Ovary (tissue), 7 donors: ENCODE measurements at regions not wholly inside any gene's neighbourhood (a gene's known extent, or its start where the extent isn't known, plus 50 kb on each side); places are given as distances from the start of the nearest gene placed in this dataset.
"Not testable (repeated sequence)": the region's sequence is repeated elsewhere in the genome, so short reads cannot be mapped to it uniquely, and the experiment has no call there.

Experiments
- DNase-seq, 5 donors: peaks; one replicate each; pipeline ENCODE4 v3.0.0-alpha.2; 2019 to 2020
- H3K27ac ChIP-seq, 2 donors: fragments of 200-600 bp; one replicate each; pipeline versions ENCODE4 v1.5.1 to v1.8.0; 2019 to 2022
- H3K27me3 ChIP-seq: fragments of 200-600 bp; one replicate; pipeline ENCODE4 v1.8.0; 2022
- H3K36me3 ChIP-seq: fragments of 200-600 bp; sonication (generic); one replicate; pipeline ENCODE4 v1.5.1; 2019
- H3K4me1 ChIP-seq: one replicate; pipeline ENCODE4 v1.8.1; 2013; ENCODE audit warnings: mild to moderate bottlenecking, moderate library complexity; ENCODE audit not compliant: insufficient read depth
- H3K4me3 ChIP-seq: fragments of 200-600 bp; sonication (generic); one replicate; pipeline ENCODE4 v1.5.1; 2017
- H3K9me3 ChIP-seq, 2 donors: fragments of 200-600 bp in 1 of 2; sonication (generic) in 1 of 2; one replicate each; pipeline versions ENCODE4 v1.5.1 to v1.8.1; 2013 to 2019; ENCODE audit warnings: mild to moderate bottlenecking in 1 of 2, moderate library complexity in 1 of 2
- EP300 ChIP-seq: sonication (generic); formaldehyde crosslinking; IDR thresholded peaks from one replicate; pipeline ENCODE4 v1.6.1; 2017; ENCODE audit warnings: antibody characterized with exemption
- POLR2A ChIP-seq: fragments of 450-650 bp; IDR thresholded peaks from one replicate; pipeline ENCODE4 v1.6.1; 2017; ENCODE audit warnings: antibody characterized with exemption, mild to moderate bottlenecking, moderate library complexity
- WGBS, 3 donors: extraction: QIAGEN DNeasy Blood & Tissue Kit in 1 of 3; methylation state at CpG; one replicate each; pipeline versions ENCODE4 v1.1.5 to v1.1.7; 2013 to 2017; 5-methylcytosine and 5-hydroxymethylcytosine counted together
- intact Hi-C, 4 donors: fragments of 100-400 bp; cut with DNase I; formaldehyde crosslinking; loops; one replicate each; pipeline versions ENCODE4 v1.11.0 to v1.15.1; 2022 to 2023
- TF ChIP-seq, protein P1 (sequence below), 3 donors: fragments of 450-650 bp in 2 of 3; fragments of 200-600 bp in 1 of 3; IDR thresholded peaks; one replicate each; pipeline versions ENCODE4 v1.5.1 to v1.8.0; 2016 to 2022; ENCODE audit warnings: antibody characterized with exemption in 3 of 3, mild to moderate bottlenecking in 1 of 3
- donor health status: DM: no; HTN: no; CAD: no; lungs with moderate emphysema.
- donor health status: DM: no; HTN: no; CAD: no.
- donor health status: Bipolar disorder and iron deficiency.
- donor health status: DM: no; HTN: no; CAD: no.
- donor health status: DM: yes; HTN: yes; CAD: no.

DNA sequence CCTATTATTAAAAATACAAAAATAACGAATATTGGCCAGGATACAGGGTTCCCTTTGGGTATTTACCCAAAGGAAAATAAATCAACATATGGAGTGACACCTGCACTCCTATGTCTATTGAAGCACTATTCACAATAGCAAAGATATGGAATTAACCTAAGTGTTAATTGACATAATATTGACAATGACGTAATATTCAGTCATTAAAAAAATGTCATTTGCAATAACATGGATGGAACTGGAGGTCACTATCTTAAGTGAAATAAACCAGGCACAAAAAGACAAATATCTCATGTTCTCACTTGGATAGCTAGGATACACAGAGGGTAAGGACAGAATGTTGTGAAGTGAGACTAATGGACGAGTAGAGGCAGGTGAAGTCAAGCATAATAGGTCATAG, 326.3 kb upstream of the PTGER4 start:
- Histone ChIP-seq H3K4me3 (no peak overlapping the region), H3K9me3 (no peaks in the 10 kb centered on the region), H3K27ac (no peak overlapping the region), H3K4me1 (no peaks in the 10 kb centered on the region), H3K36me3 (no peaks in the 10 kb centered on the region), H3K27me3 (no peaks in the 10 kb centered on the region)
- WGBS, 3 donors, result 68 to 76% (median 72%) methylated on average over 3 of the region's 3 CpGs
- no peak for DNase-seq
- intact Hi-C loops, result loop anchor here in 1 of 4 donors (10.0 kb wide), 1 partner anchor 1121 kb away; no protein-coding TSS in a partner anchor
- TF ChIP-seq, protein P1, sequence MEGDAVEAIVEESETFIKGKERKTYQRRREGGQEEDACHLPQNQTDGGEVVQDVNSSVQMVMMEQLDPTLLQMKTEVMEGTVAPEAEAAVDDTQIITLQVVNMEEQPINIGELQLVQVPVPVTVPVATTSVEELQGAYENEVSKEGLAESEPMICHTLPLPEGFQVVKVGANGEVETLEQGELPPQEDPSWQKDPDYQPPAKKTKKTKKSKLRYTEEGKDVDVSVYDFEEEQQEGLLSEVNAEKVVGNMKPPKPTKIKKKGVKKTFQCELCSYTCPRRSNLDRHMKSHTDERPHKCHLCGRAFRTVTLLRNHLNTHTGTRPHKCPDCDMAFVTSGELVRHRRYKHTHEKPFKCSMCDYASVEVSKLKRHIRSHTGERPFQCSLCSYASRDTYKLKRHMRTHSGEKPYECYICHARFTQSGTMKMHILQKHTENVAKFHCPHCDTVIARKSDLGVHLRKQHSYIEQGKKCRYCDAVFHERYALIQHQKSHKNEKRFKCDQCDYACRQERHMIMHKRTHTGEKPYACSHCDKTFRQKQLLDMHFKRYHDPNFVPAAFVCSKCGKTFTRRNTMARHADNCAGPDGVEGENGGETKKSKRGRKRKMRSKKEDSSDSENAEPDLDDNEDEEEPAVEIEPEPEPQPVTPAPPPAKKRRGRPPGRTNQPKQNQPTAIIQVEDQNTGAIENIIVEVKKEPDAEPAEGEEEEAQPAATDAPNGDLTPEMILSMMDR (IDR thresholded peaks at IDR 0.05), result no peak
- TF ChIP-seq POLR2A (no peak), EP300 (no peak)

DNA sequence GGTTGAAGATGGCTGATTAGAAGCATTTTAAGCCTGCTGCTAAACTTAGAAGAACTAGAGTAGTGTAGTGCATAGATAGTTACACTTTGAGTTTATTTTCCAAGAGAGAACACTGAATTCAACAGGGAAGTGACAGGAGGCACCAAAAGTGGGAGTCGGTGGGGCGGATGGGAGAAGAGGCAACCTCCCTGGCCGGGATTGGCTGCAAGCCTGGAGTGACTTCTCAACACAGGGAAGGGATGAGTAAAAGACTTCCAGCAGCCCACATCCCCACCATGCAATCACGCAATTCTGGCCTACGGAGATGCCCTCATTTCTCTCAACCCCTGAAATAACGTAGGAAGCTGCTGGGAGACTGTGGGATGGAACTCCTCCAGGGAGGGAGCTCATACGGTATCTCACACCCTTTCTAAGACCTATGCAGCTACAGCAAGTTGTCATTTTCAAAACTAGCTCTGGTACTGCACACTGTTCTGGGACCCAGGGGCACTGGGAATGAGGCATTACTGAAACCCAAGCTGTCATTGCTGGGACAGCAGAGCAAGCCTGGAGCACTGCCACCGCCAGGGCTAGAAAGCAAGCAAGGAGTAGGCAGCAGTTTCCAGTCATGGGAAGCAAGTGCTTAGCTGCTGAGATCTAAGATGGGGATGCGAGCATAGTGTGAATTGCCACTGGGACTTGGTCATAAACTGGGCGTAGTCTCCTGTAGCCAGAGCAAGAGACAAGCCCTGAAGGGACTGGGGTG, 331.6 kb upstream of the PTGER4 start:
- no peaks in the 10 kb centered on the region for H3K9me3 ChIP-seq
- 83 to 87% (median 85%) methylated on average over 10 of the region's 10 CpGs for WGBS, 3 donors
- TF ChIP-seq, protein P1 (IDR thresholded peaks at IDR 0.05), result no peak
- TF ChIP-seq POLR2A, result no peak
- no peak for TF ChIP-seq EP300
- H3K27me3 ChIP-seq, result no peaks in the 10 kb centered on the region
- no peak overlapping the region for H3K27ac ChIP-seq
- H3K4me1 ChIP-seq, result no peaks in the 10 kb centered on the region
- intact Hi-C loops, result no loop called here
- H3K36me3 ChIP-seq, result no peaks in the 10 kb centered on the region
- DNase-seq, result no peak
- no peak overlapping the region for H3K4me3 ChIP-seq

DNA sequence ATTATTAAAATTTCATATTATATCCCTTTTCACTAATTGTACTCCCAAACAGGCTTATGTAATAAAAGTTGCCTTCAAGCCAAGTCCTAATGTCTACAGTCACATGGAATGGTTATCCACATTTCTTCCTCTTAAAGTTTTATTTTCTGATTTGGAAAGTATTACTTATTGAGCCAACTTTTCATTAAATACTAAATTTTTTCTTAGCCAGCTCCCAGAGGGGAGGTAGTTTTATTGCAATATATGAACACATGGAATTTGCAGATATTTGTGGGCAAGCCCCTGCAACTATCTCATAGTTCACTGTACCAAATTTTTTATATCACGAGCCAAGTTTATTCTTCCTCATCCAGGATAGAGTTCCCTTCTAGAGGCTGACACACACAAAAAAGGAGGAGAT, 332.8 kb upstream of the PTGER4 start:
- DNase-seq, result no peak
- no peaks in the 10 kb centered on the region for H3K36me3 ChIP-seq
- 38 to 59% (median 50%) methylated on average over 1 of the region's 1 CpG for WGBS, 3 donors
- TF ChIP-seq, protein P1 (IDR thresholded peaks at IDR 0.05), result no peak
- no peak for TF ChIP-seq EP300
- no peak for TF ChIP-seq POLR2A
- no peak overlapping the region for H3K4me3 ChIP-seq
- H3K4me1 ChIP-seq, result no peaks in the 10 kb centered on the region
- intact Hi-C loops, result no loop called here
- no peak overlapping the region for H3K27ac ChIP-seq
- no peaks in the 10 kb centered on the region for H3K27me3 ChIP-seq
- no peaks in the 10 kb centered on the region for H3K9me3 ChIP-seq

DNA sequence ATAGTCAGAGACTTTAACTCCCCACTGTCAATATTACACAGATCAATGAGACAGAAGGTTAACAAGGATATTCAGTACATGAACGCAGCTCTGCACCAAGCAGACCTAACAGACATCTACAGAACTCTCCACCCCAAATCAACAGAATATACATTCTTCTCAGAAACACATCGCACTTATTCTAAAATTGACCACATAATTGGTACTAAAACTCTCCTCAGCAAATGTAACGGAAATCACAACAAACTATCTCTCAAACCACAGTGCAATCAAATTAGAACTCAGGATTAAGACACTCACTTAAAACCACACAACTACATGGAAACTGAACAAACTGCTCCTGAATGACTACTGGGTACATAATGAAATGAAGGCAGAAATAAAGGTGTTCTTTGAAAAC, 341.3 kb upstream of the PTGER4 start:
- H3K9me3 ChIP-seq, H3K27ac ChIP-seq, H3K36me3 ChIP-seq, DNase-seq, H3K27me3 ChIP-seq, intact Hi-C loops, H3K4me1 ChIP-seq, H3K4me3 ChIP-seq: not testable (repeated sequence)
- 84 to 93% (median 88%) methylated on average over 3 of the region's 3 CpGs for WGBS, 3 donors

DNA sequence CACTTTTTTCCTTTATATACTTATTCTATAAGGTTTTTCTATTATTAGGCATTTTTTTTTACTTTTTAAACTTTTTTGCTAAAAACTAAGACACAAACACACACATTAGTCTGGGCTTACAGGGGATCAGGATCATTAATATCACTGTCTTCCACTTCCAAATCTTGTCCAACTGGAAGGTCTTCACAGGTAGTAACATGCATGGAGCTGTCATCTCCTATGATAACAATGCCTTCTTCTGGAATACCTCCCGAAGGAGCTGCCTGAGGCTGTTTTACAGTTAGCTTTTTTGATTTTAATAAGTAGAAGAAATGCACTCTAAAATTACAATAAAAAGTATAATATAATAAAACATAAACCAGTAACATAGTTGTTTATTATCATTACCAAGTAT, 345.5 kb upstream of the PTGER4 start:
- Histone ChIP-seq H3K4me3 (no peak overlapping the region), H3K27me3 (no peaks in the 10 kb centered on the region), H3K4me1 (no peaks in the 10 kb centered on the region), H3K9me3 (peaks cover 0 to 3% of the 10 kb centered on the region in 2 donors), H3K27ac (no peak overlapping the region), H3K36me3 (no peaks in the 10 kb centered on the region)
- 64 to 72% (median 70%) methylated on average over 1 of the region's 1 CpG for WGBS, 3 donors
- intact Hi-C loops, result no loop called here
- DNase-seq, result no peak
- TF ChIP-seq, protein P1 (IDR thresholded peaks at IDR 0.05), result no peak
- no peak for TF ChIP-seq POLR2A
